ENCODE measurements at regions not wholly inside any gene's neighbourhood (a gene's known extent, or its start where the extent isn't known, plus 50 kb on each side); places are given as distances from the start of the nearest gene placed in this dataset.

DNA sequence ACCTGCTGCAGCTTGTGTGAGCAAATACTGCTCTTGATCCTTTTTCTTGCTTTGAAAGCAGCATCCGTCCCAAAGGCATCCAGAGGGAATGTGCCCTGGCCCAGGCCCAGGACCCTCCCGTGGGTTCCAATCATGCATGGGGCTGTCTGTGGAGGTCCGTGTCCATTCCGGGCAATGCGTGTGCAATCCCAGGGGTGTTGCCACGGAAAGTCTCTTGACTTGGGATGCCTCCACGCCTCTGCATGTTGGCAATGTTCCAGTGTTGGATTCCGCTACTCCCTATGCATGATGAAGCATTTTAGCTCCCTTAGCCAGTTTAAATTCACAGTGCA is 105.7 kb downstream of the SNRPN start:
- no peaks in the 10 kb centered on the region for H3K27me3 ChIP-seq (ENCODE audit: control insufficient read depth, insufficient read depth, low read length)
- no peak overlapping the region for H3K4me3 ChIP-seq (ENCODE audit: low read length)
- H3K36me3 ChIP-seq (ENCODE audit: control insufficient read depth, insufficient read depth, low read length), result peaks cover 23% of the 10 kb centered on the region
- peaks cover 96% of the 10 kb centered on the region for H3K9me3 ChIP-seq (ENCODE audit: control insufficient read depth, low read length)
- H3K9ac ChIP-seq (ENCODE audit: low read length), result no peak overlapping the region
- no peaks in the 10 kb centered on the region for H3K4me1 ChIP-seq (ENCODE audit: control insufficient read depth, insufficient read depth, low read length)

- no peak overlapping the region for H3K4me3 ChIP-seq (ENCODE audit: low read length)
- no peak overlapping the region for H3K9ac ChIP-seq (ENCODE audit: low read length)
- no peaks in the 10 kb centered on the region for H3K27me3 ChIP-seq (ENCODE audit: control insufficient read depth, insufficient read depth, low read length)
- H3K36me3 ChIP-seq (ENCODE audit: control insufficient read depth, insufficient read depth, low read length), result peaks cover 23% of the 10 kb centered on the region
- peaks cover 92% of the 10 kb centered on the region for H3K9me3 ChIP-seq (ENCODE audit: control insufficient read depth, low read length)
- H3K4me1 ChIP-seq (ENCODE audit: control insufficient read depth, insufficient read depth, low read length), result no peaks in the 10 kb centered on the region
Measured at GRCh38 chr15:25060996-25061620, 106.3 kb downstream of the SNRPN start.

GRCh38 chr15:25061808-25062550 is 107.2 kb downstream of the SNRPN start:
- Histone ChIP-seq H3K27me3 (ENCODE audit: control insufficient read depth, insufficient read depth, low read length) (no peaks in the 10 kb centered on the region), H3K4me1 (ENCODE audit: control insufficient read depth, insufficient read depth, low read length) (no peaks in the 10 kb centered on the region), H3K4me3 (ENCODE audit: low read length) (no peak overlapping the region), H3K9ac (ENCODE audit: low read length) (no peak overlapping the region), H3K36me3 (ENCODE audit: control insufficient read depth, insufficient read depth, low read length) (peaks cover 23% of the 10 kb centered on the region), H3K9me3 (ENCODE audit: control insufficient read depth, low read length) (peaks cover 85% of the 10 kb centered on the region)

- Histone ChIP-seq H3K4me3 (ENCODE audit: low read length) (no peak overlapping the region), H3K9me3 (ENCODE audit: control insufficient read depth, low read length) (peaks cover 83% of the 10 kb centered on the region), H3K4me1 (ENCODE audit: control insufficient read depth, insufficient read depth, low read length) (no peaks in the 10 kb centered on the region), H3K36me3 (ENCODE audit: control insufficient read depth, insufficient read depth, low read length) (peaks cover 23% of the 10 kb centered on the region), H3K9ac (ENCODE audit: low read length) (no peak overlapping the region), H3K27me3 (ENCODE audit: control insufficient read depth, insufficient read depth, low read length) (no peaks in the 10 kb centered on the region)
Measured at GRCh38 chr15:25062551-25063430, 108.0 kb downstream of the SNRPN start.

DNA sequence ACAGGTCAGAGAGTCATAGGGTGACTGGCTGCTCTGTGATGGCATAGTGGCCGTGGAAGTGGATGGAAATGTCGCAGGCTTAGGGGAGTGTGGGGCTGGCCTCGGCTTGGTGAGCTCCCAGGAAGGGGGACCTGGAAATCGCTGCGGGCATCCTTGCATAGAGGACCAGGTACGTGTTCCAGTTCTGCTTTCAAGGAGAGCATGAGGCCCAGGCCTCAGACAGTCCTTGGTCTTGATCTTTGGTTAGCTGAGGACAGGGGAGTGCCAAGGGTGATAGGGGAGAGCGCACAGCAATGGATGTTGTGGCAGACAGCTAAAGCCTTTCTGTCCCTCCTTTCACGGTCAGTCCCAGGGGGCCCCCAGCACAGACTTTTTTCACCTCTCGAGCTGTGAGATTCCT is 110.5 kb downstream of the SNRPN start:
- Histone ChIP-seq H3K36me3 (ENCODE audit: control insufficient read depth, insufficient read depth, low read length) (peaks cover 21% of the 10 kb centered on the region), H3K4me3 (ENCODE audit: low read length) (no peak overlapping the region), H3K27me3 (ENCODE audit: control insufficient read depth, insufficient read depth, low read length) (no peaks in the 10 kb centered on the region), H3K4me1 (ENCODE audit: control insufficient read depth, insufficient read depth, low read length) (no peaks in the 10 kb centered on the region), H3K9ac (ENCODE audit: low read length) (no peak overlapping the region), H3K9me3 (ENCODE audit: control insufficient read depth, low read length) (peaks cover 72% of the 10 kb centered on the region)

DNA sequence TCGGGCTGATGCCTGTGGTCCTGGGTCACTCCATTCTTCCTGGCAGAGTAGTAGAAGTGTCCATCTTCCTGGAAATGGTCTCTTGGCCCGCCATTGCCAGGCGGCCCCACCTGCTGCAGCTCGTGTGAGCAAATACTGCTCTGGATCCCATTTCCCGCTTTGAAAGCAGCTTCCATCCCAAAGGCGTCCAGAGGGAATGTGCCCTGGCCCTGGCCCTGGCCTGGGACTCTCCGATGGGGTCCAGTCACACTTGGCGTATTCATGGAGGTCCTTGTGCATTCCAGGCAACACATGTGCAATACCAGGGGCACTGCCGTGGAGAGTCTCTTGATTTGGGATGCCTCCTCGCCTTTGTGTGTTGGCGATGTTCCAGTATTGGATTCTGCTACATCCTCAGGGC is 111.1 kb downstream of the SNRPN start:
- no peaks in the 10 kb centered on the region for H3K27me3 ChIP-seq (ENCODE audit: control insufficient read depth, insufficient read depth, low read length)
- H3K9me3 ChIP-seq (ENCODE audit: control insufficient read depth, low read length), result peaks cover 72% of the 10 kb centered on the region
- no peak overlapping the region for H3K4me3 ChIP-seq (ENCODE audit: low read length)
- no peak overlapping the region for H3K9ac ChIP-seq (ENCODE audit: low read length)
- H3K4me1 ChIP-seq (ENCODE audit: control insufficient read depth, insufficient read depth, low read length), result no peaks in the 10 kb centered on the region
- peaks cover 15% of the 10 kb centered on the region for H3K36me3 ChIP-seq (ENCODE audit: control insufficient read depth, insufficient read depth, low read length)

- H3K27me3 ChIP-seq (ENCODE audit: control insufficient read depth, insufficient read depth, low read length), result no peaks in the 10 kb centered on the region
- peaks cover 7% of the 10 kb centered on the region for H3K36me3 ChIP-seq (ENCODE audit: control insufficient read depth, insufficient read depth, low read length)
Measured at GRCh38 chr15:25066708-25067107, 111.9 kb downstream of the SNRPN start.

DNA sequence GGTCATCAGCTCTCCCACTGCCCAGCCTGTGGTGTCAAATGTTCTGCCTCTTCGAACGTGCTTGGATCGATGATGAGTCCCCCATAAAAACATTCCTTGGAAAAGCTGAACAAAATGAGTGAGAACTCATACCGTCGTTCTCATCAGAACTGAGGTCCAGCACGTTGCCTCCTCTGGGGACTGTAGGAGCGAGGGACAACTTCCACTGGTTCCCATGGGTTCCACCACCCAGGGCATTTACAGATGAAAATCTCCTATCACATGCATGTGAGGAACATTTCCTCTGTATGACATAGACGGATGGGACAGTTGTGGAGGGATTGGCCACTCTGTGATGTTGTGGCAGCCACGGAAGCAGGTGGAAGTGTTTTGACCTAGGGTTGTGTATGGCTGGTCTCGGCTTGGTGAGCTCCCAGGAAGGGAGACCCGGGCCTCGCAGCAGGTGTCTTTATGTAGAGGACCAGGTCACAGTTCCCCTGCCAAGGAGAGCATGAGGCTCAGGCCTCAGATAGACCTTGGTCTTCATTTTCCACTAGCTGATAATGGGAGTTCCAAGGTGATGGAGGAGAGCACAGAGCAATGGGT is 113.0 kb downstream of the SNRPN start:
- Histone ChIP-seq H3K4me1 (ENCODE audit: control insufficient read depth, insufficient read depth, low read length) (no peaks in the 10 kb centered on the region), H3K36me3 (ENCODE audit: control insufficient read depth, insufficient read depth, low read length) (peaks cover 6% of the 10 kb centered on the region), H3K9me3 (ENCODE audit: control insufficient read depth, low read length) (peaks cover 71% of the 10 kb centered on the region), H3K9ac (ENCODE audit: low read length) (no peak overlapping the region), H3K27me3 (ENCODE audit: control insufficient read depth, insufficient read depth, low read length) (no peaks in the 10 kb centered on the region), H3K4me3 (ENCODE audit: low read length) (no peak overlapping the region)

More at GRCh38 chr15:25066708-25067107, 111.9 kb downstream of the SNRPN start:
- peaks cover 71% of the 10 kb centered on the region for H3K9me3 ChIP-seq (ENCODE audit: control insufficient read depth, low read length)
- H3K4me1 ChIP-seq (ENCODE audit: control insufficient read depth, insufficient read depth, low read length), result no peaks in the 10 kb centered on the region
- no peak overlapping the region for H3K9ac ChIP-seq (ENCODE audit: low read length)
- H3K4me3 ChIP-seq (ENCODE audit: low read length), result no peak overlapping the region

DNA sequence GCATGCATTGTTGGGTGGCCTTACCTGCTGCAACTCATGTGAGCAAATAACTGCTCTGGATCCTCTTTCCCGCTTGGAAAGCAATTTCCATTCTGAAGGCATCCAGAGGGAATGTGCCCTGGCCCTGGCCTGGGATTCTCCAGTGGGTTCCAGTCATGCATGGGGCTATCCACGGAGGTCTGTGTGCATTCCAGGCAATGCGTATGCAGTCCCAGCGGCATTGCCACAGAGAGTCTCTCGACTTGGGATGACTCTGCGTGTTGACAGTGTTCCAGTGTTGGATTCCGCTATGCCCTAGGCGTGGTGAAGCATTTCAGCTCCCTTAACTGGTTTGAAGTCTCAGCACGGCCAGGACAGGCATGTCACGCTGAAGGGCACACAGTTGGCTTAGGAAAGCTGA is 113.9 kb downstream of the SNRPN start:
- Histone ChIP-seq H3K9me3 (ENCODE audit: control insufficient read depth, low read length) (peaks cover 70% of the 10 kb centered on the region), H3K9ac (ENCODE audit: low read length) (no peak overlapping the region), H3K27me3 (ENCODE audit: control insufficient read depth, insufficient read depth, low read length) (no peaks in the 10 kb centered on the region), H3K36me3 (ENCODE audit: control insufficient read depth, insufficient read depth, low read length) (peaks cover 10% of the 10 kb centered on the region), H3K4me1 (ENCODE audit: control insufficient read depth, insufficient read depth, low read length) (no peaks in the 10 kb centered on the region), H3K4me3 (ENCODE audit: low read length) (peak overlapping the region; percentile 2)

- H3K36me3 ChIP-seq (ENCODE audit: control insufficient read depth, insufficient read depth, low read length), result peaks cover 15% of the 10 kb centered on the region
- no peaks in the 10 kb centered on the region for H3K4me1 ChIP-seq (ENCODE audit: control insufficient read depth, insufficient read depth, low read length)
- no peak overlapping the region for H3K9ac ChIP-seq (ENCODE audit: low read length)
- no peak overlapping the region for H3K4me3 ChIP-seq (ENCODE audit: low read length)
- H3K27me3 ChIP-seq (ENCODE audit: control insufficient read depth, insufficient read depth, low read length), result no peaks in the 10 kb centered on the region
- H3K9me3 ChIP-seq (ENCODE audit: control insufficient read depth, low read length), result peaks cover 62% of the 10 kb centered on the region
Measured at GRCh38 chr15:25070353-25070963, 115.7 kb downstream of the SNRPN start.

DNA sequence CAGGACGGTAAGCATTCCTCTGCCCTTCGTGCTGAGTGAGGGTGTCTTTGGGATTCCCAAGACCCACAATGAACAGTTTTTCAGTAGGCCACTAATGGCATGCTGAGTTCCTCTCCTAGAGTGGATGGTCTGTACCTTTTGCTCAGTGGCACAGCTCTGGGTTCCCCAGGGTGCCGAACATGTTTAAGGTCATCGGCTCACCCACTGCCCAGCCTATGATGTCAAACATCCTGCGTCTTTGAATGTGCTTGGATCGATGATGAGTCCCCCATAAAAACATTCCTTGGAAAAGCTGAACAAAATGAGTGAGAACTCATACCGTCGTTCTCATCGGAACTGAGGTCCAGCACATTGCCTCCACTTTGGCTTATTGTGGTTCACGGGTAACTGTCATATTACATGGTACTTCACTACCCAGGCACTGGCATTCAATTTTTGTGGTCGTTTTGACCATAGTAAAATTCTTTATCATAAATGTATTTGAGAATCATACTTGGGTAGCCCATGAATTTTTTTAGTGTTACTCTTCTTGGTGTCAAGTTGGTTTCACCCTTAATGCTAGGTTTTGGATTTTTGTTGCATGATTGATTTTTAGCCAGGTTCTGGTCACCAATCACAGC is 118.2 kb downstream of the SNRPN start:
- peaks cover 15% of the 10 kb centered on the region for H3K36me3 ChIP-seq (ENCODE audit: control insufficient read depth, insufficient read depth, low read length)
- no peak overlapping the region for H3K4me3 ChIP-seq (ENCODE audit: low read length)
- no peaks in the 10 kb centered on the region for H3K27me3 ChIP-seq (ENCODE audit: control insufficient read depth, insufficient read depth, low read length)
- no peak overlapping the region for H3K9ac ChIP-seq (ENCODE audit: low read length)
- H3K4me1 ChIP-seq (ENCODE audit: control insufficient read depth, insufficient read depth, low read length), result no peaks in the 10 kb centered on the region
- peaks cover 58% of the 10 kb centered on the region for H3K9me3 ChIP-seq (ENCODE audit: control insufficient read depth, low read length)
